ENCODE measurements at regions not wholly inside any gene's neighbourhood (a gene's known extent, or its start where the extent isn't known, plus 50 kb on each side); places are given as distances from the start of the nearest gene placed in this dataset.
"Not testable (repeated sequence)": the region's sequence is repeated elsewhere in the genome, so short reads cannot be mapped to it uniquely, and the experiment has no call there.

DNA sequence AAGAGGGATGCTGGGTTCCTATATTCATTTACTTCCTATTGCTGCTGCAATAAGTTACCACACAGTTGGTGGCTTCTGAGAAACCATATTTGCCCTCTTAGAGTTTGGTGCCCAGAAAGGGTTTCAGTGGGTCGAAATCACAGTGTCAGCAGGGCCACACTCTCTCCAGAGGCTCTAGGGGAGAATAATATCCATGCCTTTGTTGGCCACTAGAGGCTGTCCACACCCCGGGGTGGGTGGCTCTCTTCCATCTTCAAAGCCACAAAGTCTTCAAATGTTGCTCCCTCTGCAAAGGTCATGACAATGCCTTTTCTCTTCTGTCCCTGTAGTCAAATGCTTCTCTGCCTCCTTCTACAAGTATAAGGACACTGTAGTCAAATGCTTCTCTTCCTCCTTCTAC is 989.4 kb downstream of the CCSER2 start:
- DNase-seq (ENCODE audit: low read depth, low spot score), result peak; percentile 4

DNA sequence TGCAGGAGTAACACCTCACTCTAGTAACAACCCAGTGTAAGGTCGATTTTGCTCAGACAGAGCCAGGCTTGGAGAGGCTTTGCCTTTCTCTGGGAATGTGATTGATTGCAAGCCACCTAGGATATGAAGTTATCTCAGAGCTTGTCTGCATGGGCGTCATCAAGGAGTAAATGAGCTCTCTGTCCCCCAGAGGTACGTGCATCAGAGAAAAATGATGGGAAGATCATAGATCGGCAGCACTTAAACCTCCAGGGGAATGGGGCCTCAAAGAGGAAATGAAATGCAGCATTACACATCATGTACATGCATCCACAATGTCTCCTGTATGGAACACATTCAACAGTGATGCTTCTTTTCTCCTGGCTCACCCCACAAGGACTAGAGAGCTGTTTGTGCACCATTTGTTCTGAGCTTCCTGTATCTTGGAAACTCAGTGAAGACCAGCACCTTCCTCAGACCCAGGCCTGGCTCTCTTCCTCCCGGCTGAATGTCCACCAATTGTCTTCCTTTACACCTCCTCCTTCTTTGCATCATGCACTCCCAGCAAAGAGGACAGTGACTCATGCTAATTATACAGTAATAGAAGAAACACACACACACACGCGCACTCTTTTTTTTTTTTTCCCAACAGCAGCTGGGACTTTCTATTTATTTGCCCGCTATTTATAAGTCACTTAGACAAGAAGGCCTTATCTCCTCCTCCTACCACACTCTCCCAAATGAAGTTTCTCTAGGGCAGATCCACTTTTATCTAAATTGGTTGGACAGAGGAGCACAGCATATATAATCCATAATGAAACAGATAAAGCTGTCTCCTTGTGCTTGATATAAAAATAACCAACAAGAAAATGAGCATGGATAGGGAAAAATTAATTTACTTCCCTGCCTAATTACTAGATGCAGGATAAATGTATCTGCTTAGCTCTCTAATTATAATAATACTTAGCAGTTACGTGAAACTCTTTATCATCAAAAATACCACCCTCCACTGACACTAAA is 990.7 kb downstream of the CCSER2 start:
- no peak for DNase-seq (ENCODE audit: low read depth, low spot score)

DNA sequence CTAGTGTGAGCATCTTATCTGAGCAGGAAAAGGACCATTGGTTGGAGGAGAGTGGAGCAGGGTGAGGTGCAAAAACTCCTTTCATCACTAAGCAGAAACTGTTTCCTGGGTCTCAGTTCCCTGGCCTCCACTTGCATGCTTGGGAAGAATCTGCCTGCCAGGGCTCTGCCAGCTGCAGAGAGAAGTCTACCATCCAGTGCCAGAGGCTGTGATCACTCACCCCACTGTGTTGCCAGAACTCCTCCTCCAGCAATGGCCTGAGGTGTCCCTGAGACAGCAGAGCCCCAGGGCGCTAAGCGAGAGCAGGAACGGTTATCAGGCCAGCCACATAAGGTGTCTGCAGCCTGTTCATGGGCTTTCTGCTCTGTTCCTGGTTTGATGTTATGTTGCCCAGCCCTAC is 991.4 kb downstream of the CCSER2 start:
- DNase-seq (ENCODE audit: low read depth, low spot score), result peak; percentile 14

DNA sequence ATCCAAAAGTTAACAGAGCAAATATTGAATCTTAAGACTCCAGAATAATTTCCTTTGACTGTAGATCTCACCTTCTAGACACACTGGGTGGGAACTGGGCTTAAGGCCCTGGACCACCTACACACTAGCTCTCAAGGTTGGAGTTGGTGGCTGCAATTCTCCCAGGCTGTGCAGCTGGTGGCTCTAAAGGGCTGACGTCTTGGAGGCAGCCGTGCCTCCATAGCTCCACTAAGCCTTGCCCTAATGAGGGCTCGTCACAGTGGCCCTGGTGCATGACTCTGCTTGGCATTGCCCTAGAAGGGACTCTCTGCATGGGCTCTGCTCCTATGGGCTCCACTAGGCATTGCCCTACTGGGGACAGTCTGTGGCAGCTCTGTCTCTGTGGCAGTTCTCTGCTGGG is 1005.2 kb downstream of the CCSER2 start:
- no peak for DNase-seq (ENCODE audit: low read depth, low spot score)

DNA sequence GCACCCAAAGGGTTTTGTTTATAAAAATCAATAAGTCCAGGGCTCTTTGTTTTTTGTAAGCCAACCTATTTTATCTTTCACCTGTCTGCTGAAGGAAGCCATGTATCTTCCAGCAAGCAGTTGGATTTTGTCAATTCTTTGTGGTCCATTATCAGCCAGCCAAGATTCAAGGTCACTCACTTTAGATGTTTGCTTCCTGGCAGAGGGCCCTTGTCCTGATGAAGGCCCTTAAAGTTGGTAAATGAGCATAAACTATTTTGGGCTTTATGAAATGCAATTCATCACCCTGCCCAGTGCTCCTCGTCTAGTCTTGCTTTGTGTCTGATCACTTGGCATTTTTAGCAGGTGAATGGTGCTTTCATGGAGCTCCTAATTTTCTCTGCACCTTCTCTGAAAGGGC is 1004.2 kb downstream of the GRID1 start:
- no peak for DNase-seq (ENCODE audit: low read depth, low spot score)

DNA sequence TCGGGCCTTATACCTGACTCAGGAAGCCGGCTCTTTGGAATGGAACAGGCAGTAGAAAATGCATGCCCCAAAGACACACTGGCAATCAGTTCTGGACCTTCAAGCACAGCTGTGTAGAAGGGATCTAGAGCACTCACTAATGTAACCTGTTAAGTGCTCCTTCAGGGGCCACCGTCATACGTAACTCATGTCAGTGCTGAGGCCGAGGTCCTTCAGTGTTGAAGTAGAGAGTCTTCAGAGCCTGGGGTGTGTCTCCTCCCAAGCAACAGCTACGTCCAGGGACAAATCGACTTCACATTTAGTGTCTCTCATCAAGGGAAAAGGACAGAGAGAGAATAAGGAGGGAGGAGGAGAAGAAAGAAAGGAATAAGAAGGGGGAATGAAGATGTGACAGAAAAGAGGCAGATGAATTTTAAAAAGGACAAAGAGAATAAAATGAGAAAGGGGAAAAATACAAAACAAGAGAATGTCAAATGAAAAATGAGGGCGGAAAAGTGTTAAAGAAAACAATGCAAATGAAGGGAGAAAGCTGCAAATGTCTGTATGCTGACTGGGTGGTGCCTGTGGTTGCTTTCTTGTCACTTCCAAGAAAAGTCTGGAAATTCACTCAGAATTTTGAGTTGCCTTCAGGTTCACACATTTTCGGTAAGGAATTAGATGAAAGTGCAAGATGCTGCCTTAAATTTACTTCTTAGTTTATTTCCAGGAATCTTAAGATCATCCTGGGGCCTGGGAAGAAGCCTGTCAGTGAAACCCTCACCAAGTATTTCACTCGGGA is 989.4 kb downstream of the GRID1 start:
- no peak for DNase-seq (ENCODE audit: low read depth, low spot score)

DNA sequence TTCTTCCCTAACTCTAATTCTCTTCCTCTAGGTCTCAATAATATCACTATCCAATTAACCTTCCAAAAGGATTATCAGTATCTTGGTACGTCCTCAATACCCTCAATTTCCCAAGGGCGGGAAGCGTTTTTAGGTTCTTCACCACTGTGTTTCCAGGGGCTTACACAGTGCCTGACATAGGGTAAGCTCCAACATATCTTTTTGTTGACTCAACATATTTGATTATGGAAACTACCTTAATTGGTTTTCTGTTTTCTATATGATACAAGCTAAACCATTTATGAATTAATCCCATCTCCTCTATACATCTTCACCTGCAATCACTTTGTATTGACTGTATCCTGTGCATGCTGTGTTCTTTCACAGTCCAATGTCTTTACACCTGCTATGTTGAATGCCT is 987.3 kb downstream of the GRID1 start:
- no peak for DNase-seq (ENCODE audit: low read depth, low spot score)

DNA sequence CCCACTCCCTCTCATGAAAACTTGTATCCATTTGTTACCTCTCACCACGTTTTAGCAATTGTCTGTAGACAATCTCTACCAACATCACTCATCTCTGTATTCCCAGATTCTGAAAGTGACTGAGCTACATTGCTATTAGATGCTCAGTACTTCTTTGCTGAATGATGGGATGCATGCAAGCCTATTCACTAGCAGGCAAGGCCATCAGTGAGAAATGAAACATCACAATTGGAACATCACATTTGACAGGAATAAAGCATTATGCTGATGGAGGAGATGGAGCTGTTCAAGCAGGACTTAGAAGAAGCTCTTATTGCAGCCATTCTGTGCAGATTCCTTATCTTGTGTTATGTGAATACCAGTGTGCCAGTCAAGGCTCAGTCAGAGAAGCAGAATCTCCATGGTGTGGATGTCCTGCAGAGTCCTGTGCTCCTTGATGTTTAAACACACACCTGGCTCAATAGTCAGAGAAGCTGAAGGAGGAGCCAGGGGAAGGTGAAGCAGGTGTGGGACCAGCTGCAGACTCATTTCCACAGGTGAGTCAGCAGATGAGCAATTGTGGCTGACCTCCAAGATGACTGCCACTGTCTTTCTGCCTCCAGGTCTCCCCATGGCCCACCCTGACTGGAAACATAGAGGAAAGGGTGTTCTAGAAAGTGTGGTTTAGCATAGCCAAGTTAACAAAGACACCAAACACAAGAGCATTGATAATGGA is 965.5 kb downstream of the GRID1 start:
- DNase-seq (ENCODE audit: low read depth, low spot score), result no peak

DNA sequence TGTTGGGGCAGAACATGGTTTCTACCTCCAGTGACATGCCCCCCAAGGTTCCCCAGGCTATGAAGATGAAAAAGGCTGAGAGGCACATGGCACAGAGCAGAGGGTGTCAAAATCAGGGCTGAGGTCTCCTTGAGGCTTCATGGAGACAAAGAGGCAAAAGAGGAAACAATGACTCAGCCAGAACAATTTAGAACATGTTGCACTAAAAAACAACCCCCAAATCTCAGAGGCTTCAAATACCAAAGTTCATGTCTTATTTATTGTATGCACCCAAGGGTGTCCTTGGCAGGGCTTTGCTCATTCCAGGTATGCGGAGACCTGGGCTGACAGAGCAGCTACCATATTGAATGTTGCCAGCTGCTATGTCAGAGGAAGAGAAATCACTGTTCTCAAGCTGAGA is 964.1 kb downstream of the GRID1 start:
- DNase-seq (ENCODE audit: low read depth, low spot score), result no peak

DNA sequence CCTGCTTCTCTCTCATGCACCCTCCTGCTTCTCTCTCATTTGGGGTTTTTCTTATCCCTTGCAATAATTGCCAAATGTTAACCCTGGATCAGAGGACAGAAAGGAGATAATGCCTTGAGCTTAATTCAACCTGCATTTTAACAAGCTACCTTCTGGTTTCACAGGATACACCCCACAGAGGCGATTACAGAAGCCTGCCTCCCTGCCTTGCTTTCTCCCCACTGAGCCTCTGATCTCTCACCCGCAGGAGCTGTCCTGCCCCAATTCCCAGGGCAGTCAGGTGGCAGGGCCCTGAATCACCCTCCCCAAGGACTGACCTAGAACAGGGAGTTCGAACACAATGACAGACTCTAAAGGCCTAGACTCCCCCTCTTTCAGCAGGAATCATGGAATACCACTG is 959.5 kb downstream of the GRID1 start:
- no peak for DNase-seq (ENCODE audit: low read depth, low spot score)

DNA sequence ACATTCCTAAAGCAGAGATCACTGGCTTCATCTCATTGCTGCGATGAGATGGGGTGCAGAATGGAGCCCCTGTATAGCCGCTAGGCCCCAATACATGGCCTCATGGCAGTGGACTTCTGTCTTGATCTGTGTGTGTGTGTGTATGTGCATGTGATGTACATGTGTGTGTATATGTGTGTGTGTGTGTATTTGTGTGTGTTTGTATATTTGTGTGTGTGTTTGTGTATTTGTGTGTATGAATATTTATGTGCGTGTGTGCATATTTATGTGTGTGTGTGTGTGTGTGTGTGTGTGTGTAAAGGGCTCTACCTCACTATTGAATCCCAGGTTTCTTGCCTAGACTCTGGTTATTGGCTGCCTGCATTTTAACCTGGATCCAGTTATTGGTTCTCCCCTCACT is 958.2 kb downstream of the GRID1 start:
- DNase-seq (ENCODE audit: low read depth, low spot score), result no peak

DNA sequence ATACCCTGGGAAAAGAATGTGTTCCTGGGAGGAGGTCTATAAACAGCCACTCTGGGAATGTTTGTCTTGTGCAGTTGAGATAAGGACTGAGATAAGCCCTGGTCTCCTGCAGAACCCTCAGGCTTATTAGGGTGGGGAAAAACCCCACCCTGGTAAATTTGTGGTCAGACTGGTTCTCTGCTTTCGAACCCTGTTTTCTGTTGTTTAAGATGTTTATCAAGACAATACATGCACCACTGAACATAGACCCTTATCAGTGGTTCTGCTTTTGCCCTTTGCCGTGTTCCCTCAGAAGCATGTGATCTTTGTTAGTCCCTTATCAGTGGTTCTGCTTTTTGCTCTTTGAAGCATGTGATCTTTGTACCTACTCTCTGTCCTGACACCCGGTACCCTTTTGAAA is 956.0 kb downstream of the GRID1 start:
- not testable (repeated sequence) for DNase-seq (ENCODE audit: low read depth, low spot score)

DNA sequence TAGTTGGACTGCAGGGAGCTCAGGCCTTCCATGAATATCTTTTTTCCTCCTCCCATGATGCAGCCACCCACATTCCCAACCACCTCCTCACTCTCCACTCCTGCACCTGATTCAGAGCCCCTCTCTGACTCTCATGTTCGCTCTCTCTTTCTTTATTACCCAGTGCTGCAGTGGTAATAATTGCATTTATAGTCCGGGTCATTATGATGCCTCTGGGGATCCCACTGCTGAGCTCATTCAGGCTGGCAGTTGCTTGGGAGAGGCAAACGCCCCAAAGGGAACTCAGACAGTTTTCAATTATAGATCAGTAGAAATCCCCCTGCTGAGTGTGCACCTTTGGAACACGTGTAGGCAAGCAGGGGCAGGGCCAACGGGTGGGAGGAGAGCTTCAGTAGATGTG is 953.0 kb downstream of the GRID1 start:
- DNase-seq (ENCODE audit: low read depth, low spot score), result no peak

DNA sequence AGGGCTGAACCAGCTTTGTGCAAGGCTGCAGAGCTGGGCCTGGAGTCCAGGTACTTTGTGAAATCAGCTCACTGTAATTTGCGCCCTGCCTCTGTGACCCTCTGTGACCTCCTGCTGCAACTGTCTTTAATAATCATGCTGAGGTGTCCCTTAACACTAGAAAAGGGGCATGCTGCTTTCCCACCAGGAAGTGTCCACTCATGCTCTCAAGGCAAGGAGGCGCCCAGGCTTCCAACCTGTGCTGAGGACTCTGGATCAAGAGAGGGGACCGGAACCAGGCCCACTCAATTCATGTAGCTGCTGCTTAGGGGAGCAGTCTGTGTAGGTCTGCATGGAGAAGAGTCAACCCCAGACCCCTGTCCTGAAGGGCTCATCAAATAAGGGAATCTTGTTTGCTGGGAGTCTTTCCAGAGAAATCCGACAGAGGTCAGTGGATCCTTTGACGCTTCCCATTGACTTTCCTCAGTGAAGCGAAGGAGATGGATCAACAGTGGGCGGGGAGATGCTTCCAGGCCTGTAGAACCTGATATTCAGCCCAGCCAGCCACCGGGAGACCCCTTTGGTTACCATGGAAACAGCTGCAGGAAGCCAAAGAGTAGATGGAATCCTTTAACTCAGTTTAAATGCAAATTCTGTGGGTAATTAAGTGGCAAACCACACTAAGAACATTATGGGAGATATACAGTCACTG is 945.9 kb downstream of the GRID1 start:
- DNase-seq (ENCODE audit: low read depth, low spot score), result peak; percentile 88

DNA sequence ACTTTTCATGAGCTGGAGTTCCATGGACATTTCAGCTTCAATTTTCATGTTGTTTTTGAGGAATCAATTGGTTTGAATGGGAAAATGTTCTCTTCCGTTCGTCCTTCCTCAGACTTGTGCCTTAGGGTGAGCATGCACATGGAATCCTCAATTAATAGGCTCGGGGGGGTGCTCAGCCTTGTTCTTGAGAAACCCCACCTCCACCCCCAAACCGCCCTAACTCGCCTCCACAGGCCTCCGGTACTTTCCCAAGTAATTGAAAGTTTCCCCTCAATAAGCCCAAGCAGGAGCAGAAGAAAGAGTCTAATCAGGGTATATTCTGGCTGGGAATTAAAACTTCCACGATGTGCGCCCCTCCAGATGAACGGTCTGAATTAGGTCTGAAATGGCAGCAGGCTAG is 945.2 kb downstream of the GRID1 start:
- no peak for DNase-seq (ENCODE audit: low read depth, low spot score)

DNA sequence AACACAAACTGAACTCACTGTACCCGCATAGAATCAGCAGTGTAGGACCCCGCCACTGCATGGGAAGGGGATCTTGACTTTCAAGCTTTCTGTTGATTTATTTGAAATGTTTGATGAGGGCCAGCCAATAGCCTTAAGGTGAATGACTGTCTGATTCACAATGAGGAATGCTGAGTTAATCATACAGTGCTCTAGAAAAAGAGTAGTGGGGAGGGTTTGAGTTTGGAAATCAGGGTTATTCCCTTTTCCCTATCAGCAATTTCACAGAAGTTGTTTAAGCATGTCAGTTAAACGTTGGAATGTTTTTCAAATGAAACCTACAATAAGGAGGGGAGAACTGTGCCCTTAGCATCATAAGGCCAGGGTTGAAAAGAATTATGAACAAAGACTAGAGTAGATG is 937.5 kb downstream of the GRID1 start:
- no peak for DNase-seq (ENCODE audit: low read depth, low spot score)

DNA sequence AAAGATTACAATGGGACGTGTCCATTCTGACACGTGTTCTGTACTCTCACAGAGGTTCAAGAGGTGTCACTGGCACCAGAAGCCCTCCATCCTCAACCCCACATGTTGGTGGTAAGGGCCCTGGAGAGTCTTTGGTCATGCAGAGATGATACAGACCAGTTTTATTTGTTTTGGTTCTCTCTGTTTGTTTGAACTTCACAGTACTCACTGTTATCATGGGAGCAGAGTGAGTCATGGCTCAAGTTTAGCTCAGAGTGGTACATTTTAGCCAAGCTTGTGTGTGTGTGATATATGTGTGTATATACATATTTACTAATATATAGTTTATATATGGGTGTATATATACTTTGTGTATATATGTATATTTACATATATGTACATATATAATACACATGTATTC is 935.6 kb downstream of the GRID1 start:
- DNase-seq (ENCODE audit: low read depth, low spot score), result no peak

DNA sequence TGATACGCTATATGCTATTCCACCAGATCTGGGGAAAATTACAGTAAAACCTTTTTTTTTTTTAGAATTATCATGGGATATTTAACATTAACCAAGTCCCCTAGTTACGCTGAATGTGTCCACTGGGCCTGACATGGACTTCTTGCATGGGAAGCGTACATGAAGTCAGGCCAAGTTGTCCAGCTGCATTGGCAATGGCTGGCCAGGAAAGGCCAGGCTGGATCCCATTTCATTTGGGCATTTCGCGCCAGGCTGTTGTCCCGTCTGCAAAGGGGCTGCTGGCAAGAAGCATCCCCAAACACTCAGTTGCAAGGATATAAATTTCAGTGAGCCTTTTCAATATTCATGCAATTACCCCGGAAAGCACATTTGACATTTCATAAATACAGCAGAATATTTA is 933.3 kb downstream of the GRID1 start:
- no peak for DNase-seq (ENCODE audit: low read depth, low spot score)

DNA sequence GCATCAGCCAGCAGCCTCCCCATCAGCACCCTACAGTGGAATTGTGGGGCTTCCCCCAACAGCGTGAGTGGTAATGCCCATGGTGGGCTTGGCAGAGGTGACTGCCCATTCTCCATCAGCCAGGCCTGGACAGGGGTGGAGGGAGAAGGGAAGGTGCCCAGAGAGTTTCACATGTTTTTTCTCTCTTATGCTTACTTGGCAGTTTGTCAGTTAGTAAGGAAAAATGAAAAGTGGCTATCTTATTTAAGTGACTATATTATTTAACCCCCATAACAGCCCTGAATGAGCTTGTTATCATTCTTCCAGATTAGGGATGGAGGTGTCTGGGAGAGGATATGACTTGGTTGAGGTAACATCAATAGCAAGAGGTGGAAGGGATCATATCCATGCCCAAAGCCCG is 921.7 kb downstream of the GRID1 start:
- no peak for DNase-seq (ENCODE audit: low read depth, low spot score)

DNA sequence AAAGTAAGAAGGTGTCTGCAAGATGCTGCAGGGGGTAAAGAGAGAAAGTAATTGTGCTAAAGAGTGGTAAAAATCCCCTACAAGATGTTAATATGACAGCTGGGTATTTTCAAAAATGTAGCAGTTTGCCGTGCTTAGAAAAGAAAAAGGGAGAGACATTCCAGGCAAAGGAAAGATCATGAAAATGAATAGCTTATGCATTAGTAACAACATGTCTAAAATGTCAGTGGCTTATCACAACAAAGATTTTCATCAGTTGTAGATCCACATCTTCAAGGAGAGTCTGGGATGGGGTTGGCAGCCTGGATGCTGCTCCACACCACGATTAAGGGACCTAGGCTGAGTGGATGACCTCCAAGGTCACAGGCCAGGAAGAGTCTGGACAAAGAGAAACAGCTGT is 920.9 kb downstream of the GRID1 start:
- no peak for DNase-seq (ENCODE audit: low read depth, low spot score)

DNA sequence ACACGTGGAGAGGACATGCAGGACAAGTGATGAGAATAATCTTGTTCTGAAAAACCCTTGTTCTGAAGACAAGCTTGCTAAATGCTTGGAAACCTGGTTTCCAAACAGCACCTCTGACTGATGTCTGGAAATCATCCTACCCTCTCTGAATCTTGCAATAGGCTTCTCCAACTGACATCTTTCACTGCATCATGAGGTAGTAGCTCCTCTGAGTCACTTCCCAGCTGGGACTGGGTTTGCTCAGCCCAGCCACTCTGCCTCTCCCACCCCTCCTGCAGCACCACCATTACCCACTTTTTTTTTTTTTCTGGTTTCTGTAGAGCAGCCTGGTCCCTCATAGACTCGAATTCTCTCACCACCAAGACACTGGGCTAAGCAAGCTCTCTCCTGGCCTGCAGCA is 919.8 kb downstream of the GRID1 start:
- no peak for DNase-seq (ENCODE audit: low read depth, low spot score)

DNA sequence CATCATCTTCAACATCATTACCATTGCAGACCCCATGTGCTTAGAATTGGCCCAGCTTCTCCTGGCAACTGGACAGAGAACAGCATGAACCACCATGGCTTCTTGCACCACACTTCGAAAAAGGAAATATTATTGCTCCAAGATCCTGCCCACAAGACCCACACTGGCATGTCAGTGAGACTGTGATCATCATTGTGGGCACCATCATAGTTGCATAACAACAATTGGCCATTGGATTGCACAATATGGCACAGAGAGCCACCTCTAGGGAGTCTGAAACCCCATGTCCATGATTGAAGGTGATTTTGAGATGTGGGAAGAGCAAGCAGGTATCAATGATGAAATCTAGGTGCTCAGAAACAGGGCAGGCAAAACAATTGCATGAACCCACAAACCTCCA is 918.9 kb downstream of the GRID1 start:
- no peak for DNase-seq (ENCODE audit: low read depth, low spot score)
